AG09319 (cell line): ENCODE measurements at regions not wholly inside any gene's neighbourhood (a gene's known extent, or its start where the extent isn't known, plus 50 kb on each side); places are given as distances from the start of the nearest gene placed in this dataset.

Source experiments
- DNase-seq: peaks from one replicate; pipeline ENCODE4 v3.0.0-alpha.2; 2010; ENCODE audit warnings: low read depth; ENCODE audit errors: extremely low read depth
- CTCF ChIP-seq: IDR thresholded peaks from 2 replicates; pipeline ENCODE4 v1.5.1; 2011; ENCODE audit warnings: low read depth, mild to moderate bottlenecking, inconsistent platforms, low read length, moderate library complexity

GRCh38 chr12:111169032-111169431 lies 199.9 kb downstream of the PHETA1 start:
- no peak for DNase-seq
- TF ChIP-seq CTCF: no peak

GRCh38 chr12:111168009-111168900 lies 200.6 kb downstream of the PHETA1 start:
- no peak for TF ChIP-seq CTCF
- DNase-seq: no peak

- no peak for TF ChIP-seq CTCF
- DNase-seq: no peak
Measured at GRCh38 chr12:111166779-111167540, 201.9 kb downstream of the PHETA1 start.

GRCh38 chr12:111164833-111165525 lies 203.9 kb downstream of the PHETA1 start:
- TF ChIP-seq CTCF: no peak
- DNase-seq: no peak

- no peak for TF ChIP-seq CTCF
- no peak for DNase-seq
Measured at GRCh38 chr12:111163422-111163821, 205.5 kb downstream of the PHETA1 start.

- DNase-seq: no peak
- TF ChIP-seq CTCF: no peak
Measured at GRCh38 chr12:111161898-111162297, 207.0 kb downstream of the PHETA1 start.
